Activated CD4-positive, alpha-beta T cell treated with anti-CD3 and anti-CD28 coated beads, Interleukin-10, Interleukin-2, amounts not matched to agents 100 ng/mL and 50 ng/mL, durations not matched to agents 16 hours and 8 hours (primary cell): ENCODE measurements at regions not wholly inside any gene's neighbourhood (a gene's known extent, or its start where the extent isn't known, plus 50 kb on each side); places are given as distances from the start of the nearest gene placed in this dataset.
A peak's percentile ranks its signal among the peaks of the same experiment; 100 is the strongest.
"Not testable (repeated sequence)": the region's sequence is repeated elsewhere in the genome, so short reads cannot be mapped to it uniquely, and the experiment has no call there.

Experiments used
- DNase-seq: peaks from one replicate; pipeline ENCODE4 v3.0.0-alpha.2; 2020

GRCh38 chr18:961644-962355, 57.1 kb downstream of the ADCYAP1 start:
- peak; percentile 42 for DNase-seq

DNA sequence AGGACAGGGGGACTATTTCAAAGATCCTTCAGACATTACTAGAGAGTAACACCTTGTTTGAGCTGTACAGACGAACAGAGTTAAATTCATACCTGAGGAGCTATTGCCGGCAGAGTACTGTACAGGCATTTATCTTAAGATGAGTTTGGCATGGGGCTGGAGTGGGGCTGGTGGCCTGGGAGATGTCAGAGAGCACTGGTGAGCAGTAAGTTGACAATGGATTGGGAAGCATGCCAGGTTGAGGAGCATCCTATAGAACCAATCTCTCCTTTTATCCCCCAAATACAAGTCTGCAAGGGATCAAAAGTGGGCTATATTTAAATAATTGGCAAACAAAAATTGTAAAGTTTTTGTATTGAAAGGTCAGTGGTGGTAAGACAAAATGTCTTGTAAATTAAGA, 58.6 kb downstream of the ADCYAP1 start:
- no peak for DNase-seq

DNA sequence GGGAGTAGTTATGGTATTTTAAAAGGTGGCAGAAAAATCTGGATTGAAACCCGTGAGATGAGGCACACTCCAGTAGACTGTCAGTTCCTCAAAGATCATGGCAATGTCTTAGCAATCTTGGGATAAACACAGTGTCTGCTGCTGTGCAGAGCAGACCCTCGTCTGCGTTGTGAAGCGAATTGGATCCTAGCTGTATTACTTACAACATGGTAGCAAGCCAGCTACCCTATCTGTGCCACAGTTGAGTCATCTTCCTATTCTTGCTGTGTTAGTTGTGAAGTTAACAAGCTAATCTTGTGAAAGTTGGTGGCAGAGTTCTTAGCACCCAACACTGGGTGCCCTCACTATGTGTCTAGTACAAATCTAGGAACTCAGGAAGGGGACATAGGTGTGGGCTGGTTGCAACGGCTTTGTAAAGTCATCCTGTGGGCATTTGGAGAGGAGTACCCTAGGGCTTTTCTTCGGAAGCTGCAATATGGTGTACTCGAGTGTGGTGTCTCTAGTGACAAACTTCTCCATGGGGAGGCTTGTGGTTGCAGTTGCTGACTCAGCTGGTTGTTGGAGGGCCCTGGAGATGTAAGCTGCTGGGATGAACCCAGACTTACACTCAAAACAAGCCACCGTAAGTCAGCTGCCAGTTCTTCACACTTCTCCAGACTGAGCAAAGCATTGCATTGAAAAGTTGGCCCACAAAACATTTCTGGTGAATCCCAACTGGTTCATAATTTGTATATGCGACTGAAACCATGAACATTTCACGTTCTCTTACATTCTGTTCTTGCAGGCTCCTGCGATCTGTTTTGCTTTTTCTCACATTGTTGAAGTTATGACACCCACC, 61.5 kb downstream of the ADCYAP1 start:
- peak; percentile 4 for DNase-seq

- no peak for DNase-seq
These were observed 62.3 kb downstream of the ADCYAP1 start for GRCh38 chr18:966759-967576.

GRCh38 chr18:968910-969309, 64.2 kb downstream of the ADCYAP1 start:
- not testable (repeated sequence) for DNase-seq

DNA sequence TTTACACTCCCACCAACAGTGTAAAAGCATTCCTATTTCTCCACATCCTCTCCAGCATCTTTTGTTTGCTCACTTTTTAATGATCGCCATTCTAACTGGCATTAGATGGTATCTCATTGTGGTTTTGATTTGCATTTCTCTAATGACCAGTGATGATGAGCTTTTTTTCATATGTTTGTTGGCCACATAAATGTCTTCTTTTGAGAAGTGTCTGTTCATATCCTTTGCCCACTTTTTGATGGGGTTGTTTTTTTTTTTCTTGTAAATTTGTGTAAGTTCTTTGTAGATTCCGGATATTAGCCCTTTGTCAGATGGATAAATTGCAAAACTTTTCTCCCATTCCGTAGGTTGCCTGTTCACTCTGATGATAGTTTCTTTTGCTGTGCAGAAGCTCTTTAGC, 64.6 kb downstream of the ADCYAP1 start:
- not testable (repeated sequence) for DNase-seq

DNA sequence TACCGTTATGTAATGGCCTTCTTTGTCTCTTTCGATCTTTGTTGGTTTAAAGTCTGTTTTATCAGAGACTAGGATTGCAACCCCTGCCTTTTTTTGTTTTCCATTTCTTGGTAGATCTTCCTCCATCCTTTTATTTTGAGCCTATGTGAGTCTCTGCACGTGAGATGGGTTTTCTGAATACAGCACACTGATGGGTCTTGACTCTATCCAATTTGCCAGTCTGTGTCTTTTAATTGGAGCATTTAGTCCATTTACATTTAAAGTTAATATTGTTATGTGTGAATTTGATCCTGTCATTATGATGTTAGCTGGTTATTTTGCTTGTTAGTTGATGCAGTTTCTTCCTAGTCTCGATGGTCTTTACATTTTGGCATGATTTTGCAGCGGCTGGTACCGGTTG, 69.9 kb downstream of the ADCYAP1 start:
- not testable (repeated sequence) for DNase-seq

DNA sequence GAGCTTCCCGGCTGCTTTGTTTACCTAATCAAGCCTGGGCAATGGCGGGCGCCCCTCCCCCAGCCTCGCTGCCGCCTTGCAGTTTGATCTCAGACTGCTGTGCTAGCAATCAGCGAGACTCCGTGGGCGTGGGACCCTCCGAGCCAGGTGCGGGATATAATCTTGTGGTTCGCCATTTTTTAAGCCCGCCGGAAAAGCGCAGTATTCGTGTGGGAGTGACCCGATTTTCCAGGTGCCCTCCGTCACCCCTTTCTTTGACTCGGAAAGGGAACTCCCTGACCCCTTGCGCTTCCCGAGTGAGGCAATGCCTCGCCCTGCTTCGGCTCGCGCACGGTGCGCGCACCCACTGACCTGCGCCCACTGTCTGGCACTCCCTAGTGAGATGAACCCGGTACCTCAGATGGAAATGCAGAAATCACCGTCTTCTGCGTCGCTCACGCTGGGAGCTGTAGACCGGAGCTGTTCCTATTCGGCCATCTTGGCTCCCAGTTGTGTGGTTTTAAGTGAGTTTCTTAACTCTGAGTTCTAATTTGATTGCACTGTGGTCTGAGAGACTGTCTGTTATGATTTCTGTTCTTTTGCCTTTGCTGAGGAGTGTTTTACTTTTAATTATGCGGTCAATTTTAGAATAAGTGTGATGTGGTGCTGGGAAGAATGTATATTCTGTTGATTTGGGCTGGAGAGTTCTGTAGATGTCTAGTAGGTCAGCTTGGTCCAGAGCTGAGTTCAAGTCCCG, 71.9 kb downstream of the ADCYAP1 start:
- DNase-seq, result not testable (repeated sequence)

- DNase-seq, result not testable (repeated sequence)
These were observed 72.7 kb downstream of the ADCYAP1 start for GRCh38 chr18:977327-977726.

DNA sequence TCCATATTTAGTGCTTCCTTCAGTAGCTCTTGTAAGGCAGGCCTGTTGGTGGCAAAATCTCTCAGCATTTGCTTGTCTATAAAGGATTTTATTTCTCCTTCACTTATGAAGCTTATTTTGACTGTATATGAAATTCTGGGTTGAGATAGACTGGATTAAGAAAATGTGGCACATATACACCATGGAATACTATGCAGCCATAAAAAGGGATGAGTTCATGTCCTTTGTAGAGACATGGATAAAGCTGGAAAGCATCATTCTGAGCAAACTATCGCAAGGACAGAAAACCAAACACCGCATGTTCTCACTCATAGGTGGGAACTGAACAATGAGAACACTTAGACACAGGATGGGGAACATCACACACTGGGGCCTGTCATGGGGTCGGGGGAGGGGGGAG, 73.1 kb downstream of the ADCYAP1 start:
- DNase-seq, result not testable (repeated sequence)

DNA sequence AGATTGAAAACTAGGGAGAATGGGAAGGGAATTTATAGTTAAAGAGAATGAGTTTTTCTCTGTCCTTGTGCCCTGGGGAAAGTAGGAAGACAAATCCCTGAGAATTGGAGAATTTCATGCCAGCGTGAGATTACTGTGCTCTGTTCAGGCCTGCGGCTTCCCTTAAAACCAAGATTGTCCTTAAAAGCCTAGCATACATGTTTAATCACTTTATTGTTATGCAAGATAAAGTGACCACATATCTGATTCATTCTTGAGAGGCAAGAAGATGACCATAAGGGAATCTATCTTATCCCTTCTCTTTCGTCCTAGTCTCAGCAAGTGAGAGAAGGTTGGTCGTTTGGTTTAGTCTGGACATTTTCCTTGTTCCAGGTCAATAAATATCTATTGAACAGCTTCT, 75.9 kb downstream of the ADCYAP1 start:
- no peak for DNase-seq

DNA sequence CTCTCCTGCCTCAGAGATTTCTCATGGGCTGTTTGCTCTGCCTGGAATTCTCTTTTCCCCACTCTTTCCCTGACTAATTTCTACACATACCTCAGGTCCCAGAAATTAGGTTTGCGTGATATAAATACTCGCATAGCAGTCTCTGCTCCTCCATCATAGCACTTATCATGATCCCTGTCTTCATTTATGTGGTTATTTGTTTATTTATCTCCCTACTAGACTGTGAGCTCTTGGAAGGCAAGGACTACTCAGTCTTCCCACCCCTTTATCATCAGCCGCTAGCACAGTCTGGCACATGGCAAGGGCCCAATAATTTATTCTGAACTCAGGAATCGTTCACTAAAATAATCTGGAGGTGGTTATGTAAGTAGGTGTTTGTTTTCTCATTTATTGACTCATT, 79.3 kb downstream of the ADCYAP1 start:
- no peak for DNase-seq

- no peak for DNase-seq
These were observed 80.6 kb downstream of the ADCYAP1 start for GRCh38 chr18:985212-985661.

GRCh38 chr18:986051-986450, 81.4 kb downstream of the ADCYAP1 start:
- no peak for DNase-seq

- no peak for DNase-seq
These were observed 81.9 kb downstream of the ADCYAP1 start for GRCh38 chr18:986552-986951.

GRCh38 chr18:987325-988186, 82.9 kb downstream of the ADCYAP1 start:
- no peak for DNase-seq

DNA sequence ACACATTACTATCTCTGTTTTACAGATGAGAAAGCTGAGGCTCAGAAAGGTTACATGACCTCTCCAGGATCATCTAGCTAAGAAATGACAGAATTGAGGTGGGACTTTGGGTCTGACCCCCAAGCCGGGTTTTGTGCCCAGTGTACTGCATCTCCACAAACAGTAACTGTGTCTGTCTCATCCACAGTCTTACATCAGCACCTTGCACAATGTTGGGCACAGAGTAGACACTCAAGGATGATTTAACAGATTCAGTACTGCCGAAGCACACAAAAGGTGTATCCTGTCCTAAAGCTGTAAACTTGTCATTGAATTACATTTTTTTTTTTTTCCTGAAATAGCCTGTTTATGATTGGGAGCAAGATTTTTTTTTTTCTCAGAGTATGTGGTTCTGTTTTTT, 84.8 kb downstream of the ADCYAP1 start:
- DNase-seq, result no peak

- no peak for DNase-seq
These were observed 85.5 kb downstream of the ADCYAP1 start for GRCh38 chr18:990197-990596.

DNA sequence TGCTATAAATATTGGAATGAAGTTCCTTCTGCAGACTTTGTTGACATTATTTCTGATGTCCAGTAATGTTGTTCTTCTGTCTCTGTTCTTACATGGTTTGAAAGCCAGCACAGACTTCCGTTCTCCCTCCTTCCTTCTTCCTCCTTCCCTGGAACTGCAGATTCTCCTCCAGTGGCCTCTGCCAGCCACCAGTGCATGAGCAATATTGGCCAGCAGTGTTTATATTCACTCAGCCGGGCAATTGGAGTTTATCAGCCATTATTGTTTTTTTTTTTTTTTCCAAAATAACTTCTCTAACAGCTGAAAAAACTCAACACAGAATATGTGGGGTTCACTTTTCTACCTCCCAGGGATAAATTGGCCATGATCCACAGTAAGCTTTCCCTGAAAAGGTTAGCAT, 86.8 kb downstream of the ADCYAP1 start:
- DNase-seq, result no peak

GRCh38 chr18:993560-993959, 88.9 kb downstream of the ADCYAP1 start:
- DNase-seq, result no peak

DNA sequence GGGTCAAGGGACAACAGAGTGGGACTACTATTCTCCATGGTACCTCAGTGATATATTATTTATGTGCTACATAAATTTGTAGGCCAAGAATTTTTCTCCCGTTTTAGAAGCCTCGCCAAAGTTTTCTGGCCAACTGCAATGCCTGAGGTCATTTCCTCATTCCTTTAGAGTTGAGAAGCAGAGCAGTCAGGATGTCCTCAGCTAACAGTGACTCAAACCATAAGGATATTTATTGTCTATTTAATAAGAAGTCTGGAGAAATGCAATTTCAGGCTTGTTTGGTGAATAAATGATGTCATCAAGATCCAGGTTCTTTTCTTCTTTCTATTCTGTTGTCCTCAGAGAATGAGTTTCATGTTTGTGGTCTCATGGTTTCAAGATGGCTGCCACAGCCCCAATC, 91.0 kb downstream of the ADCYAP1 start:
- no peak for DNase-seq

GRCh38 chr18:997499-997898, 92.8 kb downstream of the ADCYAP1 start:
- no peak for DNase-seq
